HG03097 (cell line): ENCODE measurements at regions not wholly inside any gene's neighbourhood (a gene's known extent, or its start where the extent isn't known, plus 50 kb on each side); places are given as distances from the start of the nearest gene placed in this dataset.

Experiments
- ATAC-seq: cut with Tn5 transposase; IDR thresholded peaks from one replicate; pipeline ENCODE4 v1.9.1; 2021; ENCODE audit not compliant: unreplicated experiment, low FRiP score

GRCh38 chrX:57204306-57204705 lies 67.1 kb upstream of the SPIN2A start:
- no peak for ATAC-seq

- no peak for ATAC-seq
Observed at GRCh38 chrX:57211906-57212305, 74.6 kb upstream of the FAAH2 start.

- no peak for ATAC-seq
Observed at GRCh38 chrX:57227691-57228090, 58.8 kb upstream of the FAAH2 start.

- ATAC-seq = peak; percentile 62
Observed at GRCh38 chrX:57232658-57233360, 53.7 kb upstream of the FAAH2 start.
